Brain microvascular endothelial cell (primary cell): ENCODE measurements at regions not wholly inside any gene's neighbourhood (a gene's known extent, or its start where the extent isn't known, plus 50 kb on each side); places are given as distances from the start of the nearest gene placed in this dataset.
"Not testable (repeated sequence)": the region's sequence is repeated elsewhere in the genome, so short reads cannot be mapped to it uniquely, and the experiment has no call there.

Experiments
- DNase-seq: peaks from one replicate; pipeline ENCODE4 v3.0.0-alpha.2; 2020
- H3K27ac ChIP-seq: fragments of 250-450 bp; sonication (Bioruptor Pico); 2 replicates; pipeline ENCODE4 v1.5.1; 2020; ENCODE audit warnings: mild to moderate bottlenecking, moderate library complexity
- H3K27me3 ChIP-seq: fragments of 250-450 bp; sonication (Bioruptor Pico); replicated peaks from 2 replicates; pipeline ENCODE4 v1.5.1; 2020; ENCODE audit warnings: mild to moderate bottlenecking
- H3K36me3 ChIP-seq: fragments of 250-450 bp; sonication (Bioruptor Pico); replicated peaks from 2 replicates; pipeline ENCODE4 v1.5.1; 2020; ENCODE audit warnings: mild to moderate bottlenecking
- H3K4me3 ChIP-seq: 2 replicates; pipeline ENCODE4 v1.5.1; 2011; ENCODE audit warnings: low read depth, mild to moderate bottlenecking, control low read depth, low read length, moderate library complexity
- in situ Hi-C: cut with HindIII; loops from 2 replicates; pipeline ENCODE4 v1.10.0; 2017; ENCODE audit warnings: low sequenced_read_pairs, low pct_ligation_motif_present
- TF ChIP-seq, protein P1 (sequence below): IDR thresholded peaks from 2 replicates; pipeline ENCODE4 v1.5.1; 2011; ENCODE audit warnings: low read depth, mild to moderate bottlenecking, moderate library complexity, low read length, control low read depth, inconsistent platforms; ENCODE audit errors: missing control alignments

DNA sequence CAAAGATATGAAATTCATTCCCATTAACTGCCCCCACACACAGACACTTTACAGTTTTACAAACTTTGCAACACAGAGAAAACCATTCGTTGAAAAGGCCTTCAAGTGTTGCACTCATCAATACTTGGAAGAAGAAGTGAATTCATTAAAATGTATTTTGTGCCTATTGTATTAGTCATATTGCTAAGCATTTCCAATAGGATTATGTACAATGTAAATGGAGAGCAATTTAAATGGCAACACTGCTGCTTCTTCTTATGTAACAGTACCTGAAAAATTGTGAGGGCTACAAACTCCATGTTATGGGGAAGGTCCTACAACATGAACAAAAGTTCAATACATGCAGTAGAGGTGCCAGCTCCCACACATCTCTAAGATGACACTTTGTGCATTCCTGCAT, 209.3 kb upstream of the POGK start:
- Histone ChIP-seq H3K36me3 (no peaks in the 10 kb centered on the region), H3K4me3 (no peak overlapping the region), H3K27ac (no peak overlapping the region), H3K27me3 (no peaks in the 10 kb centered on the region)
- in situ Hi-C loops = no loop called here
- TF ChIP-seq, protein P1, sequence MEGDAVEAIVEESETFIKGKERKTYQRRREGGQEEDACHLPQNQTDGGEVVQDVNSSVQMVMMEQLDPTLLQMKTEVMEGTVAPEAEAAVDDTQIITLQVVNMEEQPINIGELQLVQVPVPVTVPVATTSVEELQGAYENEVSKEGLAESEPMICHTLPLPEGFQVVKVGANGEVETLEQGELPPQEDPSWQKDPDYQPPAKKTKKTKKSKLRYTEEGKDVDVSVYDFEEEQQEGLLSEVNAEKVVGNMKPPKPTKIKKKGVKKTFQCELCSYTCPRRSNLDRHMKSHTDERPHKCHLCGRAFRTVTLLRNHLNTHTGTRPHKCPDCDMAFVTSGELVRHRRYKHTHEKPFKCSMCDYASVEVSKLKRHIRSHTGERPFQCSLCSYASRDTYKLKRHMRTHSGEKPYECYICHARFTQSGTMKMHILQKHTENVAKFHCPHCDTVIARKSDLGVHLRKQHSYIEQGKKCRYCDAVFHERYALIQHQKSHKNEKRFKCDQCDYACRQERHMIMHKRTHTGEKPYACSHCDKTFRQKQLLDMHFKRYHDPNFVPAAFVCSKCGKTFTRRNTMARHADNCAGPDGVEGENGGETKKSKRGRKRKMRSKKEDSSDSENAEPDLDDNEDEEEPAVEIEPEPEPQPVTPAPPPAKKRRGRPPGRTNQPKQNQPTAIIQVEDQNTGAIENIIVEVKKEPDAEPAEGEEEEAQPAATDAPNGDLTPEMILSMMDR = no peak
- no peak for DNase-seq

DNA sequence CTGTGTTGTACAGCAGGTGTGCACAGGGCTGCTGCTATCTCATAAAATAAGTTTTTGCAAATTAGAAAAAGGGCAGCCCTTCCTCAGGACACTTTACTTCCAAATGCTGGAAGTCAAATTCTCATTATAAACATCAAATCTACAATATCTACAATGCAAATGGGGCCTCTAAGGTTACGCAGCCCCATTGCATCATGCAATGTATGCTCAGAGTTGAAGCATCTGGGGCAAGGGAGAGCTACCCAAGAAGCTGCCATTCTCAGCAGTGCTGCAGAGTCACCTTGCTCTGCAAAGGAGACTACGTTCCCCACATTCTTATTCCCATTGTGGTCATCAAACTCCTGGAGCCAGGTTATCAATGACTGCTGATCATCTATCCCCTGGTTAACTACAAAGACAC, 208.9 kb upstream of the POGK start:
- H3K36me3 ChIP-seq = no peaks in the 10 kb centered on the region
- H3K27me3 ChIP-seq = no peaks in the 10 kb centered on the region
- H3K4me3 ChIP-seq = no peak overlapping the region
- in situ Hi-C loops = no loop called here
- TF ChIP-seq, protein P1 = no peak
- DNase-seq = no peak
- no peak overlapping the region for H3K27ac ChIP-seq

DNA sequence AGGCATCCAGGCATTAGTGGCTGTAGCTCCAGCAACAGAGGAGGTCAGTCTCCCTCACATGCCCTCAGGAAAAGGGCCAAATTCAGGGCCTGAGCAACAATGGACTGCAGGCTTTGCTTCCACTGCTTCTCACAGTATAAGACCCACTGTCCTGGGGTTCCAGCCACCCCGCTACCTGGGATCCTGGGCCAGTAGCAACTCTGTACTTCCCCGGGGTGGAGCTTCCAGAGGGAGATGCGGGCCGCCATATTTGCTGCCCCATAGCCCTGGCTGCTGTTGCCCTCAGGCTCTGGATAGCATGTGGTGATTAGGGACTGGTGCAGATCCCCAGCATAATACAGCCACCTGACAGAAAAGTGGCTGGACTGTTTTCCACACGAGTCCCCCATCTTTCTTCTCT, 201.1 kb upstream of the POGK start:
- TF ChIP-seq, protein P1 = no peak
- Histone ChIP-seq H3K27ac (no peak overlapping the region), H3K27me3 (no peaks in the 10 kb centered on the region), H3K36me3 (no peaks in the 10 kb centered on the region), H3K4me3 (no peak overlapping the region)
- no peak for DNase-seq
- in situ Hi-C loops = no loop called here

DNA sequence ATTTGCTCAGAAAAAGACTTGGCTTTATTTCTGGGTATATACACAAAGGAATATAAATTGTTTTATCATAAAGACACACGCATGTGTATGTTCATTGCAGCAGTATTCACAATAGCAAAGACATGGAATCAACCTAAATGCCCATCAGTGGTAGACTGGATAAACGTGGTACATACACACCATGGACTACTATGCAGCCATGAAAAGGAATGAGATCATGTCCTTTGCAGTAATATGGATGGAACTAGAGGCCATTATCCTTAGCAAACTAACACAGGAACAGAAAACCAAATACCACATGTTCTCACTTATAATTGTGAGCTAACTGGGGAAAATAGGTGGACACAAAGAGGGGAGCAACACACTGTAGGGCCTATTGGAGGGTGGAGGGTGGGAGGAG, 182.0 kb upstream of the POGK start:
- H3K36me3 ChIP-seq, H3K27me3 ChIP-seq, in situ Hi-C loops, H3K4me3 ChIP-seq, DNase-seq, H3K27ac ChIP-seq: not testable (repeated sequence)

DNA sequence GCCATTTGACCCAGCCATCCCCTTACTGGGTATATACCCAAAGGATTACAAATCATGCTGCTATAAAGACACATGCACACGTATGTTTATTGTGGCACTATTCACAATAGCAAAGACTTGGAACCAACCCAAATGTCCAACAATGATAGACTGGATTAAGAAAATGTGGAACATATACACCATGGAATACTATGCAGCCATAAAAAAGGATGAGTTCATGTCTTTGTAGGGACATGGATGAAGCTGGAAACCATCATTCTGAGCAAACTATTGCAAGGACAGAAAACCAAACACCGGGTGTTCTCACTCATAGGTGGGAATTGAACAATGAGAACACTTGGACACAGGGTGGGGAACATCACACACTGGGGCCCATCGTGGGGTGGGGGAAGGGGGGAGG, 172.5 kb upstream of the POGK start:
- H3K4me3 ChIP-seq, H3K27ac ChIP-seq, H3K27me3 ChIP-seq, in situ Hi-C loops, DNase-seq, H3K36me3 ChIP-seq: not testable (repeated sequence)

DNA sequence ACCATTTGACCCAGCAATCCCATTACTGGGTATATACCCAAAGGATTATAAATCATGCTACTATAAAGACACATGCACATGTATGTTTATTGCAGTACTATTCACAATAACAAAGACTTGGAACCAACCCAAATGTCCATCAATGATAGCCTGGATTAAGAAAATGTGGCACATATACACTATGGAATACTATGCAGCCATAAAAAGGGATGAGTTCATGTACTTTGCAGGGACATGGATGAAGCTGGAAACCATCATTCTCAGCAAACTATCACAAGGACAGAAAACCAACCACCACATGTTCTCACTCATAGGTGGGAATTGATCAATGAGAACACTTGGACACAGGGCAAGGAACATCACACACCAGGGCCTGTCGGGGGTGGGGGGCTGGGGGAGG, 171.7 kb upstream of the POGK start:
- H3K4me3 ChIP-seq, DNase-seq, in situ Hi-C loops: not testable (repeated sequence)

DNA sequence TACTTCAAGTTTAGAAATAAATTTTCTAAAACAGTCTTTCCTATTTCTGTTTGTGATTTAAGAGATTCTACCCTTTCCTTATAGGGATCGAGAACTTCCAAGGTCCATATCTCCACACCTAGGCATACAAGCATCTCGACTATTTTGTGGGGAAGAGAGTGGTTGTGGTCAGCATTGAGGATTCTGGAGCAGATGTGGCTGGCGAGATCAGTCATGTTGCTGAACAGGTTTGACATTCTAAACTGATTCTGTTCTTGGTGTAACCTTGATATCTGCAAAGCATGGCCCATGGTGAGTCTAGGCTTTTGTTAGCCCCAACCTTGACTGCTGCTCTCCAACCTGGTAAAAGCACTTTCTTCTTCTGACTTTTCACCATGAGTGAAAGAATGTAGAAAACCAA, 167.6 kb upstream of the POGK start:
- DNase-seq = no peak
- H3K36me3 ChIP-seq = no peaks in the 10 kb centered on the region
- no peaks in the 10 kb centered on the region for H3K27me3 ChIP-seq
- TF ChIP-seq, protein P1 = no peak
- in situ Hi-C loops = no loop called here
- H3K27ac ChIP-seq = no peak overlapping the region
- no peak overlapping the region for H3K4me3 ChIP-seq

More for the DNA sequence above, 171.7 kb upstream of the POGK start:
- H3K27me3 ChIP-seq, H3K27ac ChIP-seq, H3K36me3 ChIP-seq: not testable (repeated sequence)
